ENCODE measurements at regions not wholly inside any gene's neighbourhood (a gene's known extent, or its start where the extent isn't known, plus 50 kb on each side); places are given as distances from the start of the nearest gene placed in this dataset.

DNA sequence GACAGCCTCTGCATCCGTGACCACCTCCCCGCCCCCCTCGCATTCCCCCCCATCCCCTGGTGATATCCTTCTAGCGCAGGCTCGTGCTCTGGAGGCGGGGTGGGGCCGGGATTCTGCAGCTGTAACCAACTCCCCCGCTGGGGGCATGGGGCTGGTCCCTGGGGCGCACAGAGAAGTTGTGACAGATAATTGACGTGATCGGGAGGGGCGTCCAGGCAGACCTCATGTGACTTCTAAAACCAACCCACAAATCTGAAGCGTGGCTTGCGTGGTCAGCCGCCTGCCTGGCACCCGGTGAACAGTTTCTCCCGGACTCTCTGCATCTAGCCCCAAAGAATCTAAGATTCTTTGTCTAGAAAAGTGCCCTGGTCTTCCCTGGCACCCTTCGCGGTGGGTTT is 100.6 kb upstream of the IGF1R start:
- TF ChIP-seq, protein P1, sequence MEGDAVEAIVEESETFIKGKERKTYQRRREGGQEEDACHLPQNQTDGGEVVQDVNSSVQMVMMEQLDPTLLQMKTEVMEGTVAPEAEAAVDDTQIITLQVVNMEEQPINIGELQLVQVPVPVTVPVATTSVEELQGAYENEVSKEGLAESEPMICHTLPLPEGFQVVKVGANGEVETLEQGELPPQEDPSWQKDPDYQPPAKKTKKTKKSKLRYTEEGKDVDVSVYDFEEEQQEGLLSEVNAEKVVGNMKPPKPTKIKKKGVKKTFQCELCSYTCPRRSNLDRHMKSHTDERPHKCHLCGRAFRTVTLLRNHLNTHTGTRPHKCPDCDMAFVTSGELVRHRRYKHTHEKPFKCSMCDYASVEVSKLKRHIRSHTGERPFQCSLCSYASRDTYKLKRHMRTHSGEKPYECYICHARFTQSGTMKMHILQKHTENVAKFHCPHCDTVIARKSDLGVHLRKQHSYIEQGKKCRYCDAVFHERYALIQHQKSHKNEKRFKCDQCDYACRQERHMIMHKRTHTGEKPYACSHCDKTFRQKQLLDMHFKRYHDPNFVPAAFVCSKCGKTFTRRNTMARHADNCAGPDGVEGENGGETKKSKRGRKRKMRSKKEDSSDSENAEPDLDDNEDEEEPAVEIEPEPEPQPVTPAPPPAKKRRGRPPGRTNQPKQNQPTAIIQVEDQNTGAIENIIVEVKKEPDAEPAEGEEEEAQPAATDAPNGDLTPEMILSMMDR (IDR thresholded peaks at IDR 0.05) = no peak
- no peaks in the 10 kb centered on the region for H3K9me3 Mint-ChIP-seq
- peak overlapping the region in 1 of 2 donors; percentile 54 for H3K27ac Mint-ChIP-seq
- WGBS (ENCODE audit: insufficient coverage) = 2% methylated on average over 19 of the region's 19 CpGs
- H3K36me3 Mint-ChIP-seq = no peaks in the 10 kb centered on the region
- DNase-seq (peak in 1 of 2 donors; percentile 4), ATAC-seq (peak; percentile 44 to 61 (median 48))
- Histone ChIP-seq H3K4me1 (ENCODE audit: control insufficient read depth, insufficient read depth, low read length) (peaks cover 14% of the 10 kb centered on the region), H3K9me3 (ENCODE audit: control insufficient read depth, insufficient read depth, low read length) (no peaks in the 10 kb centered on the region), H3K27me3 (ENCODE audit: control insufficient read depth, insufficient read depth, low read length) (peaks cover 16% of the 10 kb centered on the region), H3K27ac (ENCODE audit: low read length) (no peak overlapping the region), H3K36me3 (ENCODE audit: control insufficient read depth, insufficient read depth, low read length) (no peaks in the 10 kb centered on the region), H3K4me3 (ENCODE audit: low read length) (peak overlapping the region; percentile 36)
- H3K4me1 Mint-ChIP-seq = peaks cover 17 to 22% of the 10 kb centered on the region in 2 donors
- intact Hi-C loops (cut with micrococcal nuclease) = no loop called here
- H3K27me3 Mint-ChIP-seq (ENCODE audit: low read depth in 2 of 2) = peaks cover 45 to 64% of the 10 kb centered on the region in 2 donors
- peak overlapping the region; percentile 85 for H3K4me3 Mint-ChIP-seq

DNA sequence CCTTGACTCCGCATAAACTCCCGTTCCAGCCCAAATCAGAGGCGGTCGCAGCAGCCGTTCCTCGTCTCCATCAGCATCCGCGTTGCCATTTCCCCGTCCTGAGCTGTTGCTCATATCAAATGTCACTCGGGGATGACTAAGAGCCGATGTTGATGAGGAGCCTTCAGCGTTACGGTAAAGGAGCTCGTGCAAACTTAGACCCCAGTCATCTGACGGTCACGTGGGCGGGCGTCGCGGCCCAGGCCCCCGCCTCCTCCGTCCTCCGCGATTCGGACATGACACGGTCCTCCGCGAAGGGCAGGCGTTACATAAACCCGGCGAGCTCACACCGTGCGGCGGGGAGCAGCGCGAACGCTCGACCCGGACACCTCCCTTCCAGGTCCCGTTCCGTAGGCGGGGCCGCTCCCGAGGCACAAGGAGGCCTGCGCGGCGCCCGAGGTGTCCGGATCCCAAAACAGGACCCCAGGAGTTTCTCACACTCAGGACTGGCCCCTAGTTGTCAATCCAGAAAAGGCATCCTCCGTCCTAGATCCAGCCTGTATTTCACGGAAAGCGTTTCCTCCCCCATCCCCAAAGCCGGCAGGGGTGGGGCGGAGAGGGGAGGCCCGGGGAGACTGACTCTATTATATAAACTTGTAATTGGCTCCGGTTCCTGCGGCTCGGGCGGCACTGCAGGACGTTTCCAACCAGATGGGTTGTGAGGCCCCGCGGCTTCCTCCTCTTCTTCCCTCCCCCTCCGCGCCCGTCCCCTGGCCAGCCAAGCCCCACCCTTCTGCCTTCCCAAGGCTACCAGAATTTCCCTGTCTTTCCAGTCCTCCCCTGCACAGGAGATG is 100.0 kb upstream of the IGF1R start:
- no peak overlapping the region for H3K27ac ChIP-seq (ENCODE audit: low read length)
- peak overlapping the region; percentile 36 for H3K4me3 ChIP-seq (ENCODE audit: low read length)
- WGBS (ENCODE audit: insufficient coverage) = 3% methylated on average over 65 of the region's 65 CpGs
- H3K27me3 Mint-ChIP-seq (ENCODE audit: low read depth in 2 of 2) = peaks cover 46 to 70% of the 10 kb centered on the region in 2 donors
- peaks cover 14% of the 10 kb centered on the region for H3K4me1 ChIP-seq (ENCODE audit: control insufficient read depth, insufficient read depth, low read length)
- peak overlapping the region in 1 of 2 donors; percentile 54 for H3K27ac Mint-ChIP-seq
- intact Hi-C loops (cut with micrococcal nuclease) = no loop called here
- peaks cover 16% of the 10 kb centered on the region for H3K27me3 ChIP-seq (ENCODE audit: control insufficient read depth, insufficient read depth, low read length)
- peak; percentile 58 to 84 (median 72) for ATAC-seq
- peak; percentile 17 to 26 for DNase-seq
- H3K9me3 ChIP-seq (ENCODE audit: control insufficient read depth, insufficient read depth, low read length) = no peaks in the 10 kb centered on the region
- no peaks in the 10 kb centered on the region for H3K9me3 Mint-ChIP-seq
- TF ChIP-seq, protein P1 (IDR thresholded peaks at IDR 0.05) = no peak
- H3K4me1 Mint-ChIP-seq = peaks cover 17 to 22% of the 10 kb centered on the region in 2 donors
- H3K4me3 Mint-ChIP-seq = peak overlapping the region; percentile 85
- H3K36me3 Mint-ChIP-seq = no peaks in the 10 kb centered on the region
- H3K36me3 ChIP-seq (ENCODE audit: control insufficient read depth, insufficient read depth, low read length) = no peaks in the 10 kb centered on the region

DNA sequence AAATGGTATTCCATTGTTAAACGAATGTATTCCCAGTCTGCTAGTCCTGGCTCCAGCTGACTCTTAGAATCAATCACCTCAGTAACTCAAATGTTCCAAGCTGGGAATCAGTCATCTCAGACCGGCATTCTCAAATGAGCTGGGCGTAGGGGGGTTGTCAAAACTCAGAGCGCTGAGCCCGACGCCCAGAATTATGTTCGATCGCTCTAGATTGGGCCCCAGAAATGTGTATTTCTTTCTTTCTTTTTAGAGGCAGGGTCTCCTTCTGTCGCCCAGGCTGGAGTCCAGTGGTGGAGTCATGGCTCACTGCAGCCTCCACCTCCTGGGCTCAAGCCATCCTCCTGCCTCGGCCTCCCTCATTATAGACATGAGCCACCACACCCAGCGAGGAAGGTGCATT is 99.3 kb upstream of the IGF1R start:
- ATAC-seq (no peak), DNase-seq (no peak)
- H3K36me3 ChIP-seq (ENCODE audit: control insufficient read depth, insufficient read depth, low read length) = no peaks in the 10 kb centered on the region
- intact Hi-C loops (cut with micrococcal nuclease) = no loop called here
- H3K4me1 ChIP-seq (ENCODE audit: control insufficient read depth, insufficient read depth, low read length) = peaks cover 14% of the 10 kb centered on the region
- H3K27ac ChIP-seq (ENCODE audit: low read length) = no peak overlapping the region
- no peaks in the 10 kb centered on the region for H3K36me3 Mint-ChIP-seq
- H3K4me3 ChIP-seq (ENCODE audit: low read length) = no peak overlapping the region
- peaks cover 17 to 22% of the 10 kb centered on the region in 2 donors for H3K4me1 Mint-ChIP-seq
- 78% methylated on average over 9 of the region's 11 CpGs for WGBS (ENCODE audit: insufficient coverage)
- no peaks in the 10 kb centered on the region for H3K9me3 ChIP-seq (ENCODE audit: control insufficient read depth, insufficient read depth, low read length)
- peaks cover 16% of the 10 kb centered on the region for H3K27me3 ChIP-seq (ENCODE audit: control insufficient read depth, insufficient read depth, low read length)
- TF ChIP-seq, protein P1 (IDR thresholded peaks at IDR 0.05) = no peak
- peaks cover 43 to 73% of the 10 kb centered on the region in 2 donors for H3K27me3 Mint-ChIP-seq (ENCODE audit: low read depth in 2 of 2)
- peak overlapping the region; percentile 85 for H3K4me3 Mint-ChIP-seq
- no peak overlapping the region for H3K27ac Mint-ChIP-seq
- H3K9me3 Mint-ChIP-seq = no peaks in the 10 kb centered on the region

Measured in natural killer cell (primary cell).